B cell (primary cell): ENCODE measurements at regions not wholly inside any gene's neighbourhood (a gene's known extent, or its start where the extent isn't known, plus 50 kb on each side); places are given as distances from the start of the nearest gene placed in this dataset.

ENCODE experiments used
- ATAC-seq: fragments of 200-7000 bp; cut with Tn5 transposase; one replicate; pipeline ENCODE4 v1.10.0; 2021; ENCODE audit warnings: low read depth, mild to moderate bottlenecking, moderate number of reproducible peaks, moderate library complexity
- CTCF ChIA-PET: fragments of 350-600 bp; sonication (Branson Sonifier 250); formaldehyde crosslinking; loops from one replicate; lab custom pipeline; 2021; ENCODE audit warnings: antibody characterized with exemption, inconsistent platforms; lab: Charles Lee
- POLR2A ChIA-PET: fragments of 350-600 bp; sonication (Branson Sonifier 250); formaldehyde crosslinking; loops from one replicate; lab custom pipeline; 2021; ENCODE audit warnings: antibody characterized with exemption; lab: Charles Lee
- DNase-seq: peaks from one replicate; pipeline ENCODE4 v3.0.0; 2013
- H2AFZ ChIP-seq: 2 replicates; pipeline ENCODE4 v1.6.1; 2012; ENCODE audit warnings: mild to moderate bottlenecking, low read depth, low read length; ENCODE audit not compliant: insufficient read depth, poor library complexity, severe bottlenecking
- H3K27ac ChIP-seq, 2 donors: 1 replicate in 1 of 2; 2 replicates in 1 of 2; pipeline ENCODE4 v1.5.1; 2012 to 2013; ENCODE audit warnings: low read length in 2 of 2, mild to moderate bottlenecking in 2 of 2, moderate library complexity in 1 of 2
- H3K27me3 ChIP-seq, 4 experiments: fragments of 200-600 bp in 1 of 4; sonication (generic) in 1 of 4; replicated peaks in 1 of 4; 1 replicate in 2 of 4; 2 replicates in 2 of 4; pipeline versions ENCODE4 v1.6.1 to v1.7.0; 2013 to 2016; ENCODE audit warnings: low read length in 3 of 4, mild to moderate bottlenecking in 2 of 4, mixed read lengths in 1 of 4, moderate library complexity in 1 of 4; ENCODE audit not compliant: insufficient read depth in 4 of 4, control insufficient read depth in 3 of 4; ENCODE audit errors: control extremely low read depth in 1 of 4
- H3K36me3 ChIP-seq, 2 experiments: replicated peaks in 1 of 2; 1 replicate in 1 of 2; 2 replicates in 1 of 2; pipeline versions ENCODE4 v1.6.1 to v1.7.1; 2013; ENCODE audit warnings: low read length in 1 of 2; ENCODE audit not compliant: insufficient read depth in 2 of 2, control insufficient read depth in 1 of 2; ENCODE audit errors: control extremely low read depth in 1 of 2, extremely low read depth in 1 of 2
- H3K4me1 ChIP-seq, 2 donors: fragments of 200-600 bp in 1 of 2; sonication (generic) in 1 of 2; 1 replicate in 1 of 2; 2 replicates in 1 of 2; pipeline versions ENCODE4 v1.5.1 to v1.6.1; 2013 to 2017; ENCODE audit warnings: low read length in 2 of 2; ENCODE audit not compliant: control insufficient read depth in 2 of 2, insufficient read depth in 2 of 2
- H3K4me2 ChIP-seq: replicated peaks from 2 replicates; pipeline ENCODE3; 2012; ENCODE audit warnings: mild to moderate bottlenecking, low read depth, low read length; ENCODE audit not compliant: poor library complexity, severe bottlenecking
- H3K4me3 ChIP-seq, 5 experiments: fragments of 200-600 bp in 1 of 5; sonication (generic) in 1 of 5; 1 replicate in 3 of 5; 2 replicates in 2 of 5; pipeline versions ENCODE4 v1.5.1 to v1.7.0; 2011 to 2016; ENCODE audit warnings: low read length in 4 of 5, mild to moderate bottlenecking in 4 of 5, low read depth in 2 of 5, control low read depth in 1 of 5, moderate library complexity in 1 of 5; ENCODE audit not compliant: insufficient read depth in 1 of 5; ENCODE audit errors: control extremely low read depth in 1 of 5, extremely low read depth in 1 of 5
- H3K79me2 ChIP-seq: fragments of 200-600 bp; sonication (generic); one replicate; pipeline ENCODE4 v1.6.0; 2016; ENCODE audit warnings: low read length; ENCODE audit not compliant: control insufficient read depth, insufficient read depth
- H3K9ac ChIP-seq: fragments of 200-600 bp; sonication (generic); 2 replicates; pipeline ENCODE4 v1.6.1; 2017; ENCODE audit warnings: mild to moderate bottlenecking, low read length, moderate library complexity
- H3K9me3 ChIP-seq, 3 donors: one replicate each; pipeline versions ENCODE4 v1.6.1 to v1.7.1; 2013; ENCODE audit warnings: low read length in 2 of 3; ENCODE audit not compliant: control insufficient read depth in 2 of 3, insufficient read depth in 1 of 3; ENCODE audit errors: control extremely low read depth in 1 of 3
- H4K20me1 ChIP-seq: 2 replicates; pipeline ENCODE4 v1.6.0; 2012; ENCODE audit warnings: mild to moderate bottlenecking, low read length; ENCODE audit not compliant: insufficient read depth, control insufficient read depth, poor library complexity, severe bottlenecking
- H3K27ac Mint-ChIP-seq: one replicate; pipeline ENCODE4 v1.8.0; 2021; ENCODE audit warnings: mixed read lengths
- H3K27me3 Mint-ChIP-seq: one replicate; pipeline ENCODE4 v1.8.0; 2021; ENCODE audit warnings: mixed read lengths
- H3K4me1 Mint-ChIP-seq: one replicate; pipeline ENCODE4 v1.8.0; 2021; ENCODE audit warnings: mixed read lengths
- H3K4me3 Mint-ChIP-seq: one replicate; pipeline ENCODE4 v1.8.0; 2021; ENCODE audit warnings: mixed read lengths
- H3K9me3 Mint-ChIP-seq: one replicate; pipeline ENCODE4 v1.8.0; 2022; ENCODE audit warnings: mixed read lengths; ENCODE audit not compliant: insufficient read depth
- EZH2 ChIP-seq: IDR thresholded peaks from 2 replicates; pipeline ENCODE4 v1.6.1; 2012; ENCODE audit warnings: borderline replicate concordance, low read depth, mild to moderate bottlenecking, moderate library complexity, low read length; ENCODE audit not compliant: insufficient read depth, poor library complexity, severe bottlenecking
- WGBS: methylation state at CpG from one replicate; pipeline ENCODE4 v1.1.5; 2013; ENCODE audit warnings: missing lambda C conversion rate; ENCODE audit not compliant: insufficient coverage; 5-methylcytosine and 5-hydroxymethylcytosine counted together
- intact Hi-C: fragments of 100-400 bp; cut with micrococcal nuclease; formaldehyde crosslinking; loops from one replicate; pipeline ENCODE4 v1.10.0; 2022
- TF ChIP-seq, protein P1 (sequence below): fragments of 200-600 bp; IDR thresholded peaks from one replicate; pipeline ENCODE4 v1.8.0; 2022; ENCODE audit warnings: antibody characterized with exemption, mild to moderate bottlenecking

DNA sequence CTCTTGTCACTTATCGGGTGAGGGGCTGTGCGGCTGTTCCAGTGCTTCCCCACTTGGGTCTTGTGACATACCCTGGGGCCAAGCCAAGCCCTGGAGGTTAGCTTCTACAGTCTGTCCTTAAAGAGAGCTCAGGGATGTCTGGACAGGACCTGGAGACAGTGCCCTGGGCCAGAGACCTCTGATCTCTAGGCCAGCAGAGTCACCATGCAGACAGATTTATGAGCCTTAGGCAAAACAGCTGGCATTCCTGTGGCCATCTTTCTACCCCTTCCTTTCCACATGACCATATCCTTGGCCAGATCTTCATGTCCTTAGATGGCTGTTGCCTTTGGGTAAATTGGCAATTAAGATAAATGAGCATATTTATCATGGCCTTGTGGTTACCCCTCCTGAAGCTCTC, 678.6 kb downstream of the MAFB start:
- CTCF ChIA-PET = no interaction called here
- no peak overlapping the region for H3K4me2 ChIP-seq
- H3K27me3 ChIP-seq = no peaks in the 10 kb centered on the region
- Mint-ChIP-seq H3K9me3 (no peaks in the 10 kb centered on the region), H3K27ac (no peak overlapping the region), H3K27me3 (no peaks in the 10 kb centered on the region), H3K4me1 (no peaks in the 10 kb centered on the region), H3K4me3 (no peak overlapping the region)
- intact Hi-C loops = no loop called here
- no peak overlapping the region for H3K27ac ChIP-seq
- H3K4me3 ChIP-seq = no peak overlapping the region
- no peak for ATAC-seq
- no peaks in the 10 kb centered on the region for H3K79me2 ChIP-seq
- POLR2A ChIA-PET = no interaction called here
- no peaks in the 10 kb centered on the region for H3K36me3 ChIP-seq
- no peaks in the 10 kb centered on the region for H3K9me3 ChIP-seq
- TF ChIP-seq EZH2 = no peak
- TF ChIP-seq, protein P1, sequence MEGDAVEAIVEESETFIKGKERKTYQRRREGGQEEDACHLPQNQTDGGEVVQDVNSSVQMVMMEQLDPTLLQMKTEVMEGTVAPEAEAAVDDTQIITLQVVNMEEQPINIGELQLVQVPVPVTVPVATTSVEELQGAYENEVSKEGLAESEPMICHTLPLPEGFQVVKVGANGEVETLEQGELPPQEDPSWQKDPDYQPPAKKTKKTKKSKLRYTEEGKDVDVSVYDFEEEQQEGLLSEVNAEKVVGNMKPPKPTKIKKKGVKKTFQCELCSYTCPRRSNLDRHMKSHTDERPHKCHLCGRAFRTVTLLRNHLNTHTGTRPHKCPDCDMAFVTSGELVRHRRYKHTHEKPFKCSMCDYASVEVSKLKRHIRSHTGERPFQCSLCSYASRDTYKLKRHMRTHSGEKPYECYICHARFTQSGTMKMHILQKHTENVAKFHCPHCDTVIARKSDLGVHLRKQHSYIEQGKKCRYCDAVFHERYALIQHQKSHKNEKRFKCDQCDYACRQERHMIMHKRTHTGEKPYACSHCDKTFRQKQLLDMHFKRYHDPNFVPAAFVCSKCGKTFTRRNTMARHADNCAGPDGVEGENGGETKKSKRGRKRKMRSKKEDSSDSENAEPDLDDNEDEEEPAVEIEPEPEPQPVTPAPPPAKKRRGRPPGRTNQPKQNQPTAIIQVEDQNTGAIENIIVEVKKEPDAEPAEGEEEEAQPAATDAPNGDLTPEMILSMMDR = no peak
- H3K4me1 ChIP-seq = no peaks in the 10 kb centered on the region
- DNase-seq = no peak
- WGBS = 74% methylated on average over 2 of the region's 2 CpGs
- H2AFZ ChIP-seq = no peak overlapping the region
- H3K9ac ChIP-seq = no peak overlapping the region
- no peaks in the 10 kb centered on the region for H4K20me1 ChIP-seq

DNA sequence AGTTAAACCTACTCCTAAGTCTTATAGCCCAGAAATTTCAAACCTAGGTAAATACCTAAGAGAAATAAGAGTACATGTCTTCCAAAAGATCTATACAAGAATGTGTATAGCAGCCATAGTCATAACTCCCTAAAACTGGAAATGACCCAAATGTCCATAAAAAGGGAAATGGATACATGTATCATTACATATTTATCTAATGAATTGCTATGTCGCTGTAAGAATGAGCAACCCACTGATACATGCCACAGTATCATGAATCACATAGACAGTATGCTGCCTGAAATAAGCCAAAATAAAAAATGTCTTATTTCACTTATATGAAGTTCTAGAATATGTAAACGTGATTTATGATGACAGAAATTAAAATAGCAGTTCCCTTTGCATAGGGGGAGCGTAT, 679.5 kb downstream of the MAFB start:
- H3K27me3 Mint-ChIP-seq = peaks cover 4% of the 10 kb centered on the region
- TF ChIP-seq, protein P1 = no peak
- TF ChIP-seq EZH2 = no peak
- POLR2A ChIA-PET = no interaction called here

More for the DNA sequence above, 679.5 kb downstream of the MAFB start:
- Histone ChIP-seq H3K4me2 (no peak overlapping the region), H3K9ac (no peak overlapping the region), H3K4me3 (no peak overlapping the region), H3K9me3 (no peaks in the 10 kb centered on the region), H3K4me1 (no peaks in the 10 kb centered on the region), H3K27ac (no peak overlapping the region), H2AFZ (no peak overlapping the region), H3K36me3 (no peaks in the 10 kb centered on the region), H3K27me3 (no peaks in the 10 kb centered on the region), H3K79me2 (no peaks in the 10 kb centered on the region), H4K20me1 (no peaks in the 10 kb centered on the region)
- no CpG with 5 or more reads among the region's 3 CpGs for WGBS
- no peaks in the 10 kb centered on the region for H3K9me3 Mint-ChIP-seq
- no peaks in the 10 kb centered on the region for H3K4me1 Mint-ChIP-seq
- H3K27ac Mint-ChIP-seq = no peak overlapping the region
- no peak overlapping the region for H3K4me3 Mint-ChIP-seq
- intact Hi-C loops = no loop called here
- CTCF ChIA-PET = no interaction called here
- DNase-seq (no peak), ATAC-seq (no peak)
